GM12878 (cell line): ENCODE measurements at regions not wholly inside any gene's neighbourhood (a gene's known extent, or its start where the extent isn't known, plus 50 kb on each side); places are given as distances from the start of the nearest gene placed in this dataset.

Experiments
- CHD4 ChIP-seq: fragments of 200-600 bp; sonication (generic); IDR thresholded peaks from 2 replicates; pipeline ENCODE4 v1.6.1; 2016; ENCODE audit warnings: mild to moderate bottlenecking
- EGR1 ChIP-seq, 2 experiments: IDR thresholded peaks; 1 replicate in 1 of 2; 2 replicates in 1 of 2; pipeline ENCODE4 v1.6.1; 2011 to 2012; ENCODE audit warnings: low read depth in 2 of 2, low read length in 2 of 2, borderline replicate concordance in 1 of 2, mild to moderate bottlenecking in 1 of 2, moderate library complexity in 1 of 2
- EP300 ChIP-seq, 2 experiments: fragments of 150-350 bp in 1 of 2; IDR thresholded peaks; 2 replicates each; pipeline ENCODE4 v1.6.1; 2011 to 2012; ENCODE audit warnings: low read depth in 2 of 2, low read length in 2 of 2, borderline replicate concordance in 1 of 2, improper control_type of control experiment in 1 of 2, inconsistent platforms in 1 of 2; ENCODE audit not compliant: control insufficient read depth in 1 of 2
- MYB ChIP-seq: fragments of 150-350 bp; IDR thresholded peaks from 2 replicates; pipeline ENCODE4 v1.6.1; 2014; ENCODE audit warnings: mild to moderate bottlenecking, low read depth, low read length, borderline replicate concordance
- POLR2A ChIP-seq: IDR thresholded peaks from 2 replicates; pipeline ENCODE4 v1.6.1; 2011; ENCODE audit warnings: low read depth, mild to moderate bottlenecking, low read length
- SREBF2 ChIP-seq: IDR thresholded peaks from 2 replicates; pipeline ENCODE4 v1.6.1; 2012; ENCODE audit warnings: mild to moderate bottlenecking, low read length
- ZBTB33 ChIP-seq: fragments of 450-650 bp; IDR thresholded peaks from 2 replicates; pipeline ENCODE4 v1.6.1; 2017; ENCODE audit warnings: mild to moderate bottlenecking
- TF ChIP-seq, protein P1 (sequence below), 3 experiments: IDR thresholded peaks in 2 of 3; conservative IDR thresholded peaks in 1 of 3; 2 replicates each; pipeline ENCODE4 v1.5.1; 2011; ENCODE audit warnings: low read depth in 3 of 3, low read length in 3 of 3, mild to moderate bottlenecking in 3 of 3, control low read depth in 2 of 3, moderate library complexity in 2 of 3, inconsistent platforms in 1 of 3, mixed read lengths in 1 of 3; ENCODE audit not compliant: control insufficient read depth in 2 of 3, insufficient read depth in 1 of 3; ENCODE audit errors: extremely low read depth in 1 of 3

GRCh38 chr14:29461506-29461905 is 466.1 kb downstream of the PRKD1 start:
- TF ChIP-seq CHD4 (no peak), MYB (no peak), ZBTB33 (no peak), EGR1 (IDR thresholded peaks at IDR 0.05; ENCODE audit: borderline replicate concordance in 1 of 2, low read depth in 2 of 2, low read length in 2 of 2) (no peak), SREBF2 (no peak), POLR2A (no peak), EP300 (IDR thresholded peaks at IDR 0.05; ENCODE audit: borderline replicate concordance in 1 of 2, control insufficient read depth in 1 of 2, low read depth in 2 of 2, low read length in 2 of 2) (no peak)
- TF ChIP-seq, protein P1, sequence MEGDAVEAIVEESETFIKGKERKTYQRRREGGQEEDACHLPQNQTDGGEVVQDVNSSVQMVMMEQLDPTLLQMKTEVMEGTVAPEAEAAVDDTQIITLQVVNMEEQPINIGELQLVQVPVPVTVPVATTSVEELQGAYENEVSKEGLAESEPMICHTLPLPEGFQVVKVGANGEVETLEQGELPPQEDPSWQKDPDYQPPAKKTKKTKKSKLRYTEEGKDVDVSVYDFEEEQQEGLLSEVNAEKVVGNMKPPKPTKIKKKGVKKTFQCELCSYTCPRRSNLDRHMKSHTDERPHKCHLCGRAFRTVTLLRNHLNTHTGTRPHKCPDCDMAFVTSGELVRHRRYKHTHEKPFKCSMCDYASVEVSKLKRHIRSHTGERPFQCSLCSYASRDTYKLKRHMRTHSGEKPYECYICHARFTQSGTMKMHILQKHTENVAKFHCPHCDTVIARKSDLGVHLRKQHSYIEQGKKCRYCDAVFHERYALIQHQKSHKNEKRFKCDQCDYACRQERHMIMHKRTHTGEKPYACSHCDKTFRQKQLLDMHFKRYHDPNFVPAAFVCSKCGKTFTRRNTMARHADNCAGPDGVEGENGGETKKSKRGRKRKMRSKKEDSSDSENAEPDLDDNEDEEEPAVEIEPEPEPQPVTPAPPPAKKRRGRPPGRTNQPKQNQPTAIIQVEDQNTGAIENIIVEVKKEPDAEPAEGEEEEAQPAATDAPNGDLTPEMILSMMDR (IDR thresholded peaks at IDR 0.05 in 2 of 3, conservative IDR thresholded peaks at IDR 0.05 in 1 of 3; ENCODE audit: control insufficient read depth in 2 of 3, extremely low read depth in 1 of 3, insufficient read depth in 1 of 3, low read depth in 3 of 3, low read length in 3 of 3) = no peak
